ENCODE measurements at regions not wholly inside any gene's neighbourhood (a gene's known extent, or its start where the extent isn't known, plus 50 kb on each side); places are given as distances from the start of the nearest gene placed in this dataset.
"Not testable (repeated sequence)": the region's sequence is repeated elsewhere in the genome, so short reads cannot be mapped to it uniquely, and the experiment has no call there.

DNA sequence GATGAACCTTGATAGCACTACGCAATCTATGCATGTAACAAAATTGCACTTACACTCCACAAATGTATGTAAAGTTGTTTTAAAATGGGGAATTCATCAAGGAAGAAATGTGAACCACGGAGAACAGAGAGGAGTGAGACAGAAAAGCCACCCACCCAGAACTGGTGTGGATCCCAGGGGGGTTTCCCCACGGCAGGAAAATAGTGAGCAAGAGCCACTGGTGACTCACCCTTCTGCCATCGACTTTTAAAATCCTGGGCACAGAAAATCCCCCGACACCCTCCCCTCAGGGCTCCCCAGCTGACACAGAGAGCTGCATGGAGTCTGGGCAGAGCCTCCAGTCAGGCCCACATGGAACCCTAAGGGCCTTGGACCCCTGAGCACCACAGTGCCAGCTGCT is 146.0 kb upstream of the POTED start:
- TF ChIP-seq, protein P1, sequence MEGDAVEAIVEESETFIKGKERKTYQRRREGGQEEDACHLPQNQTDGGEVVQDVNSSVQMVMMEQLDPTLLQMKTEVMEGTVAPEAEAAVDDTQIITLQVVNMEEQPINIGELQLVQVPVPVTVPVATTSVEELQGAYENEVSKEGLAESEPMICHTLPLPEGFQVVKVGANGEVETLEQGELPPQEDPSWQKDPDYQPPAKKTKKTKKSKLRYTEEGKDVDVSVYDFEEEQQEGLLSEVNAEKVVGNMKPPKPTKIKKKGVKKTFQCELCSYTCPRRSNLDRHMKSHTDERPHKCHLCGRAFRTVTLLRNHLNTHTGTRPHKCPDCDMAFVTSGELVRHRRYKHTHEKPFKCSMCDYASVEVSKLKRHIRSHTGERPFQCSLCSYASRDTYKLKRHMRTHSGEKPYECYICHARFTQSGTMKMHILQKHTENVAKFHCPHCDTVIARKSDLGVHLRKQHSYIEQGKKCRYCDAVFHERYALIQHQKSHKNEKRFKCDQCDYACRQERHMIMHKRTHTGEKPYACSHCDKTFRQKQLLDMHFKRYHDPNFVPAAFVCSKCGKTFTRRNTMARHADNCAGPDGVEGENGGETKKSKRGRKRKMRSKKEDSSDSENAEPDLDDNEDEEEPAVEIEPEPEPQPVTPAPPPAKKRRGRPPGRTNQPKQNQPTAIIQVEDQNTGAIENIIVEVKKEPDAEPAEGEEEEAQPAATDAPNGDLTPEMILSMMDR (conservative IDR thresholded peaks at IDR 0.05) = not testable (repeated sequence)
- TF ChIP-seq EZH2 (IDR thresholded peaks at IDR 0.05; ENCODE audit: low read depth) = not testable (repeated sequence)

Data from PC-9 (cell line).